Upper lobe of left lung (tissue), 4 donors: ENCODE measurements at regions not wholly inside any gene's neighbourhood (a gene's known extent, or its start where the extent isn't known, plus 50 kb on each side); places are given as distances from the start of the nearest gene placed in this dataset.

Experiments used
- EP300 ChIP-seq, 4 donors: sonication (generic); formaldehyde crosslinking; IDR thresholded peaks; one replicate each; pipeline ENCODE4 v1.5.1; 2017; ENCODE audit warnings: antibody characterized with exemption in 4 of 4, control low read depth in 2 of 4
- POLR2A ChIP-seq, 4 donors: fragments of 450-650 bp; IDR thresholded peaks; one replicate each; pipeline ENCODE4 v1.5.1; 2016 to 2017; ENCODE audit warnings: antibody characterized with exemption in 4 of 4, mild to moderate bottlenecking in 2 of 4
- POLR2AphosphoS5 ChIP-seq, 2 donors: sonication (generic); formaldehyde crosslinking; IDR thresholded peaks; one replicate each; pipeline ENCODE4 v1.5.1; 2017; ENCODE audit warnings: antibody characterized with exemption in 2 of 2
- TF ChIP-seq, protein P1 (sequence below), 6 experiments: fragments of 450-650 bp in 4 of 6; fragments of 200-600 bp in 2 of 6; sonication (generic) in 2 of 6; IDR thresholded peaks; one replicate each; pipeline ENCODE4 v1.5.1; 2016 to 2019; ENCODE audit warnings: antibody characterized with exemption in 6 of 6

DNA sequence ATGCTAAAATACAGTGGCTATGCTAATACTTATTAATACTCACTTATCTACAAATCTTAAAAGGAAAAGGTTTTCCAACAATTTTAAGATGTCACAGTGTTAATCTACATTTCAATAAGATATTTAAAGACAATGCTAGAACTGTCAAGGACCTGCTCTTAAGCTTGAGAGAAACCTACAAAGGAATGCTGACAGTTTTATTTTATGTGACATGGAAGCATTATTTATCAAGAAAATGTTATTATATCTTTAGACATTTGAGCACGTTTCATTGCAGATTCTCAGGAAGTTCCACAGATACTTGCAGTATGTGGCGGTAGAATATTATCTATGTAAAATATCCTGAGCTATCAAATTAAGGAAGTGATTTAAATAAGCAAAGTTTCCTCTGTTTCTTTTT is 1255.7 kb upstream of the ZEB2 start:
- TF ChIP-seq, protein P1, sequence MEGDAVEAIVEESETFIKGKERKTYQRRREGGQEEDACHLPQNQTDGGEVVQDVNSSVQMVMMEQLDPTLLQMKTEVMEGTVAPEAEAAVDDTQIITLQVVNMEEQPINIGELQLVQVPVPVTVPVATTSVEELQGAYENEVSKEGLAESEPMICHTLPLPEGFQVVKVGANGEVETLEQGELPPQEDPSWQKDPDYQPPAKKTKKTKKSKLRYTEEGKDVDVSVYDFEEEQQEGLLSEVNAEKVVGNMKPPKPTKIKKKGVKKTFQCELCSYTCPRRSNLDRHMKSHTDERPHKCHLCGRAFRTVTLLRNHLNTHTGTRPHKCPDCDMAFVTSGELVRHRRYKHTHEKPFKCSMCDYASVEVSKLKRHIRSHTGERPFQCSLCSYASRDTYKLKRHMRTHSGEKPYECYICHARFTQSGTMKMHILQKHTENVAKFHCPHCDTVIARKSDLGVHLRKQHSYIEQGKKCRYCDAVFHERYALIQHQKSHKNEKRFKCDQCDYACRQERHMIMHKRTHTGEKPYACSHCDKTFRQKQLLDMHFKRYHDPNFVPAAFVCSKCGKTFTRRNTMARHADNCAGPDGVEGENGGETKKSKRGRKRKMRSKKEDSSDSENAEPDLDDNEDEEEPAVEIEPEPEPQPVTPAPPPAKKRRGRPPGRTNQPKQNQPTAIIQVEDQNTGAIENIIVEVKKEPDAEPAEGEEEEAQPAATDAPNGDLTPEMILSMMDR (IDR thresholded peaks at IDR 0.05), result no peak
- TF ChIP-seq POLR2A (IDR thresholded peaks at IDR 0.05) (no peak), POLR2AphosphoS5 (IDR thresholded peaks at IDR 0.05) (no peak), EP300 (IDR thresholded peaks at IDR 0.05) (no peak)
